ENCODE measurements at regions not wholly inside any gene's neighbourhood (a gene's known extent, or its start where the extent isn't known, plus 50 kb on each side); places are given as distances from the start of the nearest gene placed in this dataset.

DNA sequence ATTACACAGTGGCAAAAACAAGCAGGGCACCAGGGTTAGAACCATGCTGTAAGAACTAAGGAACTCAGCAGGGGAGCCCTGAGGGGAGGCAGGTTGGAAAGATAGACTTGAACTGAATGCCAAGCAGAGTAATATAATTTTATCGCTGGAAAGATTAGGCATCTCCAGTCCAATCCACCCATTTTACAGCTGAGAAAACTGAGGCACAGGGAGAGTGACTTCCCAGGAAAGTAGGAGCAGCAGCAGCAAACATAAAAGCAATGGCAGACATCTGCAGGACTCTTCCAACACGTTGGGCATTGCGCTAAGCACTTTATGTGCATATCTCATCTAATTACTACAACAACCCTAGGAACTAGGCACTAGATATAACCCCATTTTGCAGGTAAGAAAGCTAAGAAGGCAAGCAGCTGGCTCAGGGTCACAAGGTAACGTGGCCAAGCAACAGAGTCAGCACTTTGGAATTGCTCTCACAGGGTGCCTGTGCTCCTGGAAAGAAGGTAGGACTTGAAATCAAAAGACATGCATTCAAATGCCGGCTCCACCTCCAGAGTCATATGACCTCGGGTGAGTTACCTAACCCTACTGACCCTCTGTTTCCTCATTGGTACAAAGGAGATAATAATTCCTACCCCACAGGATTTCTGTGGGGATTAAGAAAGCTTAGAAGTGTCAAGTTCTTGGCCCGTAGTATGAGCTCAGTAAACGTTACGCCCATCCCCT lies 215.3 kb downstream of the BARX2 start:
- DNase-seq (ENCODE audit: low read depth) = no peak

DNA sequence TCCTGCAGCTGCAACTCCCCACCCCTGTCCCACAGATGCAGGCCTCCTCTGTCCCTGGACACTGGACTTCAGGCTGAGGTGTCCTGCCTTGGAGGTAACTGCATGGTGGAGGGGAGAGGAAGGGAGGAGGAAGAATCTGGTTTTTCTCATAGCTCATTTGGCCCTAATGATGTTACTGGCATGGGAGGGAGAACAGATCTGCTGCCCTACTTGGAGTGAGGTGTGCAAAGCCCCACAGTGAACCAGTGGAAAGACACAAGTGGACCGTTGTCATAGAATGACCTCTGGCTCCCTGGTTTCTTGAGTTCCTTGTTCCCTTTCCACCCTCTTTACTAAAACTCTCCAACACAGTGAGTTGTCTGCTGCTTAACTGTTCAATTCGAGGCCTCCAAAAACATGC lies 215.9 kb downstream of the BARX2 start:
- no peak for DNase-seq (ENCODE audit: low read depth)

DNA sequence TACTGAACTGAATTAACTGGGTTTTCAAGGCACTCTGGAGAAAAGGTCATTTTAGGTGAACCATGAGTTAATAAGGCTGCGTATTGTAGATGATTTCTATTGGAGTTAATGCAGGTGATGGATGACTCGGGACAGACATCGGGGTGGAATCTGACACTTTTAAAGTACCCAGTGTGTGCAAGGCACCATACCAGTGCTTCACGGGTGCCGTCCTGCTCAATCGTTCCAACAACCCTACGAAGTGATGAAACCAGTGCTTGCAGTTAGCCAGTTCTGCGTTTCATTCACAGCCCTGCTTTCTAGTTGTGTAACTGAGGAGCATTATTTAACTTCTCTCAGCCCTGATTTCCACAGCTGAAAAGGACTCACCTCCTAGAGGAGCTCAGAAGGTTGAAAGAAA lies 216.5 kb downstream of the BARX2 start:
- no peak for DNase-seq (ENCODE audit: low read depth)

DNA sequence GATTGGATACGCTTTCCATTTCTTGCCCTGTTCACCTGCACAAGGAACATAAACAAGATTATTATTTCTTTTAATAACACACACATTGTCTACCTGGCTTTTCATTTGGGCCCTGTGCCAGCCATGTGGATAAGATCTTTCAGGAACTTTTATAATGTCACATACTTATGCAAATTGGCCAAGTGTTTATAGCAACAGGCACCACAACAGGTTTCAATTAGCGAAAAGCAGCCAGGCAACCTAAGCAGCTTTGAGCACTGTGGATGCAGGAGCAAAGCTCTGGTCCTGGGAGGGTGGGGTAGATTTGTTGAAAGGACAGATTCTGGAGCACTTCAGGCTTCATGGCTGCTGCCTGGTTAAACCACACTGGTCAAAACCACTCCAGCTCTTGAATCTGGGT lies 217.4 kb downstream of the BARX2 start:
- no peak for DNase-seq (ENCODE audit: low read depth)

DNA sequence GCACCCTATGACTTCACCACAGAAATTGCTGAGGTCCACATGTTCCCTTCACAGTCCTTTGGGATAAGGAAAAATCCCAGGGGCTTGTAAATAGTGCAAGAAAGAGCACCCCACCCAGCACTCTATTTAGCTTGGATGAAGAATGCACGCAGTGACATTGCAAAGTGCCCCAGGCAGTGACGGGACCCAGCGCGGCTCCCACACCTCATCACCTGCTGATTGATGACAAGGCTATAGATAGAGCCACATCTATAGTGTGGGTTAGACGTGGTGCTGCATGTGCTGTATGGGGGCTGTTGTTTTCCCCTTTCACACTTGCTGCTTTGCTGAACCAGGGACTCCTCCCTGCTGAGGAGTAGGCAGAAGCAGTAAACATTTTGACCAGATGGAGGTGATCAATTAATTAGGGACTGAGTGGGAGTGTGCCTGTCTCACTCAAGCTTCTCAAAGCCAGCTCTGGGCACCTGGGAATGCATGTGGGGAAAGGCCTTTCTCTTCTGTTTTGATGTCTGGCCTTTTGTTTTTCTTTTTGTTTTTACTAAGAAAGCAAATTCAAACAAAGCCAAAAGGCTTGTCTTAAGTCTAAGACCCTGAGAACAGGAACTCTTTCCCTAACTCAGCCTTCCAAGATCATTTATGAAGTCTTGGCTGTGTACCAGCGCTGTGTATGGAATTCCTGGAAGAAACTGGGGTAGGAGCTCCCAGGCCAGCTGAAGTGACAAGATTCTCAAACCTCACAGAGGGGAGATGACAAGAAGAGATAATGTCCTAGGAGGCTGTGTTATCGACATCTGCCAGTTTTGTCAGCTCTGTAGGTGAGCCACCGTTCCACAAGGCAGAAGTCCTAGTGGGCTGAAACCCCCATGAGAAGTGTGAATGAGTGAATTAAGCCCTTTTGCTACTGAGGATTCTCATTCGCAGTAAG lies 219.7 kb downstream of the BARX2 start:
- DNase-seq (ENCODE audit: low read depth) = no peak

DNA sequence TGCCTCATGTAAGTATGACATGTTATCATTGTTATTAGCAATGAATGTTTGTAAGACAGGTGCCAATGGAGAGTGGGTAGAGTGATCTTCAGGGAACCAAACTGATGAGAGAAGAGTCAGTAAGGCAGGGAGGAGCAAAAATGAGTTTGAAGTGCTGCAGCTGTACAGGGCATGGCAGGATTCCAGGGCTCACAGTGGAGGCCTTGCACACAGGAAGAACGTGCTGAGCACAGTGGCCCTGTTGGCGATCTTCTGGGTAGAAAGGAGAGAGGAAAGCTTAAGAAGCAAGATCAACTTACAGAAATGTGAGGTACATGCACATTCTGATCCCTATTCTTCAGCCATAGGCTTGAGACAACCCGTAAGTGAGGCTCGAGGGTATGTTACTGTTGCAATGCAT lies 219.3 kb upstream of the TMEM45B start:
- no peak for DNase-seq (ENCODE audit: low read depth)

DNA sequence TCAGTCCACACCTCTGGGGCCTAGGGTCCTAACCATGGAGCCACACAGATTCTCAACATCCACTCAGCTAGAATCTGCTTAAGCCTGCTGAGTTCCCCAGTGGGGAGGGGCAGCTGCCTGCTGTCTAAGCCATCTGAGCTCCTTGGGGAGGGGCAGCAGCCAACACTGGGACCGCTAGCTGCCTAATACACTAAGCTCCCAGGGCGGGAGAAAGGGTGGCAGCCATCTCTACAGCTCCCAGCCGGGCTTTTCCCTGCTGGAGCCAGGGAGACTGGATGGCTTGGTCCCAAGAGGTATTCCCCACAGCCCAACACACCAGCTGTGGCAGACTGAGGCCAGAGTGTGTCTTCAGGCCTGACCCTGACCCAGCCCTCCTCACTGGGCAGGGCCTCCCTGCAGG lies 217.3 kb upstream of the TMEM45B start:
- no peak for DNase-seq (ENCODE audit: low read depth)

DNA sequence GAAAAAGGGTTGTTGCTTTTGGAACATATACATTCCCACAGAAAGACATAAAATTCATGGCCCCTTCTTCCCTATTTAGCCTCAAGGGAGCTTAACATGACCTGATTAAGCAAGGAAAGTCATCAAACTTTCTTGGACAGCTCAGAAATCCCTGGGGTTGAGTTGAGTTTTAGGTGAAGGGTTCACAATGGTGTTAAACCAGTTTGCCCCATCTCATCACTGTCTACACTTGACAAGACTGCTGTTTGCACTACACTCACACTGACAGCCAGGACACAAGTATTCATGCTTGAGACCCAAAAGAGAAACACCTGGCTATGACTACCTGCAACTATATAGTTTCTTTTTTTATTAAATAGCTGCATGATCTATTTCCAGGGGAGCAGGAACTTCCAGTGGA lies 209.8 kb upstream of the TMEM45B start:
- DNase-seq (ENCODE audit: low read depth) = no peak

DNA sequence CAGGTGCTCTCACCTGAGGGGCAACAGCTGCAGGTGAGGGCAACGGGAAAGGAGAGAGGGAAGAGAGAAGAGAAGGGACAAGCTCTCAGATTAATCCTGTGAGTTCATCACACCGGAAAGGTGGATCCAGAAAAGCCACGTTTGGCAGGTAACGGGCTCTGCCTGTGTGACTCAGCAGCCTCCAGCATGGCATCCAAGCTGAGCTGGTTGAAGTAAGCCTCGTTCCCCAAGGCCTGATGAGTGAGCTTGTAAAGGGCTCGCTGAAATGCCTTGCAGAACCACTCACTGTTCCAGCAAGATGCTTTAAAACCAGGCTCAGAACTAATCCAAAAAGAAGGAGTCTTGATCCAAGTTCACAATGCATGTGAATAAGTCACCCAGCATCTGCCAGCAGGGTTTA lies 206.9 kb upstream of the TMEM45B start:
- no peak for DNase-seq (ENCODE audit: low read depth)

DNA sequence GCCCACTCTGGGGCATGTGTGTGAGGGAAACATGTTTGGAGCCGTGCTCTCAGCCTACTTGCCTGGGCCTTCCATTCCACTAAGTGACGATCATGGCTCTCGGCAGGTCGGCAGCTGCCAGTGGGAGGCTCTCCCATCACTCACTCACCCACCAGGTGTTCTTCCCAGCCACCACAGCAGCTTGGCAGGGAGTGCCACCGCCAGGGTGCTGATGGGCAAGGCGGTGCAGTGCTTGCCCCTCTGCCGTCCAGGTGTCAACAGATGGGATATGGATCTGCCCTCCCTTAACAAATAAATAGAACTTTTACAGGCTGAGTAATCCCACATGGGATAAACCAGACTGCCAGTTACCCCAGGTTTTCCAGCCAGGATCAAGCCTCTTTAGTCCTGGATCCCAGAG lies 205.5 kb upstream of the TMEM45B start:
- no peak for DNase-seq (ENCODE audit: low read depth)

DNA sequence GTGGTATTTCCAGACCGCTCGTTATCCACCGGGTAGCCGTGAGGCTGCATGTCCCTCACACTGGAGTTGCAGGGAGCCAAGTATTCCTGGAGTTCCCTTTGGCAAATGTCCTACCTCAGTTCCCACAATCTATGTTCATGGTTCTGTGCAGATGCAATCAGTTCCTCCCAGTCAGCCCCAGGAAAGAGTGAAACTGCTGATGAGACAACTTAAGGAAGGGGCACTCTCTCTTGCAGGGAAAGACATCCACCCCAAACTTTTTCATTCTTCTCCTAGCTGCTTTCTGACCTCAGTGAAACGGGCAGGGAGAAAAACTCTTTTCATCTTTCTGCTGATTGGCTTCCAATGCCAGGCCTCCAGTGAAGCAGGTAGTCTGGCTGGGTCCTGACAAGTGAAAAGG lies 205.1 kb upstream of the TMEM45B start:
- no peak for DNase-seq (ENCODE audit: low read depth)

DNA sequence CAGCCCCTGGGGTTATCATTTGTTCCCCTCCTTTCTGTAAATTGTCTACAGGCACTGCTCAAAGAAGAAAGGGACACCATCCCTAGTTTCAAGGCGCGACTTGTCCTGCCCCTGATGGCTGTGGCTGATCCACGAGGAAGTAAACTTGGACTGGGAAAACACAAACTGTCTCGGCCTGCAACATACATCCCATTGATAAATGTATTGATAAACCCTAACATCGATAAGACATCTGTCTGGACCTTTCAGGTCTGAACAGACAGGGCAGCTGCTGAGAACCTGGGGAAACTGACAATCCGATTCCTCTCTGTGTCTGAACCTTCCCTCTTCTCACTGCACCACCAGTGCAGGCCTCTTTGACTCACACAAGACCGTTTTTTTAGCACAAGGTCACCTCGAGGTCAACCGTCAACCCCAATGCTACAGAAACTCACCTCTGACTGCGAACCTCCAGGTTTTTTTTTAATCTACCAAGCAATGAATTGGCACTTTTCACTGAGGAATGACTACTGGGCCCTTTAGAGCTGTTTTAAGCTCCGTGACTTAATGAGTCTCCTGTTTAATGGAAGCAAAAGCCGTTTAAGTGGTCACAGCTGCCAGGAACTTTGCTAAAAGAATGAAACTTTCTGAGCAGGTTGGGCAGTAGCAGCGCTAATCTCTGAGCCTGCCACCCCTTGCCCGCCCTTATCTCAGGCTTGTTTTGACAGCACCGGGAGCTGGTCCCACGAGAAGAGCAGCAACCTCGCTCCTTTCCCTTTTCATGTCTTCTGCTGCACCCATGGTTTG lies 203.8 kb upstream of the TMEM45B start:
- DNase-seq (ENCODE audit: low read depth) = no peak

DNA sequence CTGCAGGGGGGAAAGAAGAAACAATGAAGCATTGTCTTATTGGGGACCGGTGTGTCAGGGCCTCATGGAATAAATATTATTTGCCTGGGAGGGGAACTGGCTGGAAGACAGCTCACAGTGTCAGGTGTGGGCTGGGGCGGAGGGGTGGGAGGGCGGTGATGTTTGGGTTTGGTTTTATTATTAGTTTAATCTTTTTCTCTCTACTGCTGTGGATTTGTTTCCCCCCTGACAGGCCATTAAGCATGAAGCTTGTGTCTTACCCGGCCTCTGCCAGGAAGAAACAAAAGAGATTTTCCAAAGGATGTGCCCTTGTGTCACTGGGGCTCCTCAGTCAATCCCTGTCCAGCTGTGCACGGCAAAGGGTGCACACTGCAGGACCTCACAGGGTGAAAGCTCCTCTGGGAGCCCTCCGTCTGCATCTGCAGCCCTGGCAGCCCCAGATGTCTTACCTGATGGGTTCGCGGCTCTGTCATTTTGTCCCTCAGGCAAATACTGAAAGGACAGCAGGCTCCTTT lies 203.1 kb upstream of the TMEM45B start:
- DNase-seq (ENCODE audit: low read depth) = no peak

DNA sequence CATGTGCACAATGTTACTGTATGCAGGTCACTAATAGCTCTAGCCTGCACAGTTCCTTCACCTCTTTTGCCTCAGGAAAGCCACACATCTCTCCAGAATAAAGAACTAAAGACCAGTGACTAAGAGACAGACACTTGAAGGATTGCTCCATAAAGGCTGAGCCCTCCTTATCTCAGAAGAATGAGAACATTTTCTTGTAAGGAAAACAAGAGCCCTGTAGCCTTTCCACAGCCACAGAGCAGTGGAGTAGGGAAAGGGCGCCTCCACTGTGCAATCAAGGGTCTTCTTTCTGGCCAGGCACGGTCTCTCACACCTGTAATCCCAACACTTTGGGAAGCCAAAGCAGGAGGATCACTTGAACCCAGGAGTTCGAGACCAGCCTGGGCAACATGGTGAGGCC lies 202.6 kb upstream of the TMEM45B start:
- DNase-seq (ENCODE audit: low read depth) = no peak

DNA sequence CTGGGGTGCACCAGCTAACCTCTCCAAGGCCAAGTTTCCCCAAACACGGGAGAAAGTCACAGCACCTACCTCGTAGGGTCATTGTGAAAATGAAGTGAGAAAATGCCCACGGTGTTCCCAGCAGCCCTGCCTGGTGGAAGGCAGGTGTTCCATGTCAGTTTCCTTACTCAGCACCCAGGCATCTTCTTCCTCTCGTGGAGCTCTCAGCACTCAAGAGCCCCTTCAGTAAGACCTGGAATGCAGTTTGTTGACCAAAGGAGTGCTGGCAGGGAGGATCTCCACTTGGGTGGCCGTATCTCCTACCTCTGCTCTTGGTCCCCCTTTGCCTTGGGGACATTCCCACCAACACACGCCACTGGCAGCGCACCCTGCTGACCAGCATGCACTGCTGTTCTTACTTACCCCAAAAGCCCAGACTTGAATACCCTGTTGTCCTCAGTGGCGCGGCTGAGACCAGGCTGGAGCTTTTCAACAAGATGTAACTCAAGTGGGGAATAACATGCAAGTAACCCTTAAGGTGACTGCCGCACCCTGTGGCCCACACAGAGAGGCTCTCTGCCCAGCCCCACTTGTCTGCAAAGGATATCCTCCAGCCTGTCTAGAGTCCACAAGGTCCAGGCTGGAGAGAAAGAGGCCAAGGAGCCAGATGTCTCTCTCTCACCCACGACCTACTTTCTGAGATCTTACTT lies 201.2 kb upstream of the TMEM45B start:
- DNase-seq (ENCODE audit: low read depth) = no peak

DNA sequence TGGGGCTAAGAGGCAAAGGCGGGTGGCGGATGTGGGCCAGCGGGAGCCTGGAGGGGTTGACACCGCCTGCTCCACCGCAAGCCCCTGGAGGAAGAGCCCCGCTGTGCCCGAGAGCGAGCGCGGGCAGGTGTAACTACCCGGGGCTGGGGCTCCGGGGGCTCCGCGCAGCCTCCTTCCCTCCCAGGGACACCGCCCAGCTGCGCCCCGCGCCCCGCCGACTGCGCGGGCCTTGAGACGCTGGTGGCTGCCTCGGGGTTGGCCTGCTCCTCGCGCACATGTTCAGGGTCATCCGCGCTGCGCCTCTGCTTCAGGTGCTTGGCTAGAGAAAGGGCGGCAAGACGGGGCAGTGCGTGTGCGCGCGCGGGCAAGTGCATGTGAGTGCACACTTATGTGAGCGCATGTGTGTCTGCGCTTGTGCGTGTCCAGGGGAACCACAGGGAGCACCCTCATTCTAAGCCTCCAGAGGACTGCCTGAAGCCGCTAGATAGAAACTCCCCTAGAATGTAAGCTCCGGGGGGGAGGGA lies 197.5 kb upstream of the TMEM45B start:
- DNase-seq (ENCODE audit: low read depth) = no peak

DNA sequence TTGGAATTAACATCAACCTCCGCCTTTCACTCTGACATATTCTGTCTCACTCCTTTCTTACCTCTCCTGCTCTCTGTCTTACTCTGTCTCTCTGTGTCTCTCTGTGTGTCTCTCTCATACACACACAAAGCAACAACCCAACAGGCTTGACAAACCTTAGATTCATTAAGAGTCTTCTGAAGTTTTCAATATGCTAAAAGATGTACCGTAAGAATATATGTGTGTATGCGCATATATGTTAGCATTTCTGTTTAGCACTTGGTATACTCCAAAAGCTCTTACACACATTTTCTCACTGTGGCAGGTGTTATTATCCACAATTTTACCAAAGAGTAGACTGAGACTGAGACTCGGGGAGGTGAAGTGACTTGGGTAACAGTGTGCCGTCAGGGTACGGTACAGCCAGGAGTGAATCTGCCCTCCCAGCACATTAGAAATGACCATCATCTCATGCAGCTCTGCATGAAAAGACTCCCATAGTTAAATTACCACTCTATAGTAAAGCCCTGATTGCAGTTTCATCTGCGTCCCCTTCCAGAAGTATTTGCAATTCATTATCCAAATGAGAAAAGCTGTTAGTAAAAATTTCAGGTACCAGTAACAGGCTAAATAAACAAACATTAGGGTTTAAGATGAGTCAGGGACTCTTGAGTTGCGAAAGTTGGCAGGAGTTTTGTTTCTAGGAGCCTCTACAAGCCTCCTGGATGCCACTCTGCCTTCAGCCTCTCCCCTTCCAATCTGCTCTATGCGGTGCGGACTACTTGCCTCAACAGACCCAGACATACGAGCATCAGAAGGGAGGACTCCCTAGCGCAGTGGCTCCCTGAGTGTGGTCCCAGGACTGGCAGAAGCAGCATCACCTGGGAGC lies 195.2 kb upstream of the TMEM45B start:
- no peak for DNase-seq (ENCODE audit: low read depth)

DNA sequence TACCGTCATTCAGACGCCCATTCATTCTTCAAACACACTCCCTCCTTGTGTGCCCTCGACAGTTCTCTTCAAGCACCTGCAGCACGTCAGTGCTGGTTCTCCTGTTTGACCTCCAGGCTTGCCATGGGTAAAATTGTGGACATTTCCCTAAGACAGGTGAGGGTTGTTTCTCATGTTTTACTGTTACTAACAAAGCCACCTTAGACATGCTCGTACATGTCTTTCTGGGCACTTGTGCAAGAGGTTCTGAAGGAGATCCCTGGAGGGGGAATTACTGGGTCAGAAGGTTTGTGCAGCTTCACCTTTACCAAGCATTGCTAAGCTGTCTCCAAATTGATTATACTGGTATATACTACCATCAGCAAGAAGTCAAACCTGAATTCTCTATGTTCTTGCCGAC lies 189.7 kb upstream of the TMEM45B start:
- DNase-seq (ENCODE audit: low read depth) = no peak

DNA sequence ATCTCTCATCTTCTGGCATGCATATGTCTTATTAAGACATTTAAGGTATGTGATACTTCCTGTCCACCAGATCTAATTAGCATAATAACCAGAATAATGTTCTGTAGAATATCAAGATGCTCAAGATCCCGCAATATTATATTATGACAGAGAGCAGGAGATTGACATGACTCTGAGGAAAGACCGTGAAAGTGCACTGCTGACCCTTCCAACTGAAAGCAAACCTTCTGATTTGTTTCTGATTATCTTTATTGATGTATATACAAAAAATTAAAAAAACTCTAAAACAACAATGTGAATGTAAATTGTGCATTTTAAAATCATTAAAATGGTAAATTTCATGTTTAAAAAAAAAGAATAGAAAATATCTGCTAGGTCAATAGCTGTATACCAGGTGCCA lies 184.4 kb upstream of the TMEM45B start:
- no peak for DNase-seq (ENCODE audit: low read depth)

DNA sequence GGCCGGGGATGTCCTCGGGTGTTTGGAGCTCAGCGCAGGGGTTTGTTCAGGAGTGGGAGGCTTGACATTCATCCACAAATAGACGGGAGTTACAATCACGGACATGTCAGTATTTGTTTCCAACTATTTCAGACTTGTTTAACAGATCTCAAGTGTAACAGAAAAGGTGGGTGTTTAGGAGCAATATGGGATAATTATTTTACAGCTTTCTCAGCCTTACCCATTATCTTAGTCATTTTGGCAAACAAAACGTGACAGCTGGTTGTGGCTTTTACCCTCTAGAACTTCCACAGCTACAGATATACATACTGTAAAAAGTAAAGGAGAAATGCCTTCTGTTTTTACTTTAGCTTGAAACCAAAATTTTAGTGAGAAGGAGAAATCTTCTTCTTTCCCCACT lies 178.7 kb upstream of the TMEM45B start:
- DNase-seq (ENCODE audit: low read depth) = no peak

DNA sequence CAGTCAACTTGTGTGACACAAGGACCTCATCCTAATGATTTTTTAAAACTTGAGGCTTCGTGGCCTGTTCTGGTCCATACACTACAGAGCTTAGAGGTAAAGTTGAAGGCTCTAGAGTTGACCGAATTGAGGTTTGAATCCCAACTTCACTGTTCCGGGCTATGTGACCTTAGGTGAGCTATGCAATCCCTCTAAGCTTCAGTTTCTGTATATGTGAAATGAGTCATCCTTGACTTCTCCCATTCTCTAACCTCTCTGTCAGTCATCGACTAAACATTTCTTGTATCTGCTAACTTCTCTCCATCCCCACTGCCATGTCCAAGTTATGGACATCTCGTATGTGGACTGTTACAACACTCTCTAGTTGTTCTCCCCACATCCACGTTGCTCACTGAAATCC lies 178.2 kb upstream of the TMEM45B start:
- DNase-seq (ENCODE audit: low read depth) = no peak

All from GM04504 (cell line).